H9 (cell line): ENCODE measurements at regions not wholly inside any gene's neighbourhood (a gene's known extent, or its start where the extent isn't known, plus 50 kb on each side); places are given as distances from the start of the nearest gene placed in this dataset.

ENCODE experiments used
- DNase-seq: peaks from one replicate; pipeline ENCODE4 v3.0.0-alpha.2; 2017
- H2AFZ ChIP-seq: one replicate; pipeline ENCODE4 v1.6.1; 2013; ENCODE audit warnings: mild to moderate bottlenecking, low read length, control low read depth, moderate library complexity
- H2AK5ac ChIP-seq: 2 replicates; pipeline ENCODE4 v1.6.1; 2013; ENCODE audit warnings: low read length, control low read depth, mixed read lengths; ENCODE audit not compliant: insufficient read length
- H2BK120ac ChIP-seq: one replicate; pipeline ENCODE4 v1.6.1; 2013; ENCODE audit warnings: low read depth, mild to moderate bottlenecking, low read length, control low read depth, inconsistent platforms; ENCODE audit not compliant: poor library complexity, severe bottlenecking
- H2BK12ac ChIP-seq: 2 replicates; pipeline ENCODE4 v1.6.1; 2013; ENCODE audit warnings: low read length, control low read depth, mixed read lengths, low read depth; ENCODE audit not compliant: insufficient read length
- H2BK15ac ChIP-seq: 2 replicates; pipeline ENCODE4 v1.6.1; 2013; ENCODE audit warnings: low read depth, low read length, control low read depth
- H2BK20ac ChIP-seq: one replicate; pipeline ENCODE4 v1.6.1; 2013; ENCODE audit warnings: low read depth, mild to moderate bottlenecking, low read length, control low read depth, inconsistent platforms; ENCODE audit not compliant: poor library complexity, severe bottlenecking
- H2BK5ac ChIP-seq: 2 replicates; pipeline ENCODE4 v1.6.1; 2013; ENCODE audit warnings: low read length, control low read depth, mixed read lengths; ENCODE audit not compliant: insufficient read length
- H3K14ac ChIP-seq: 2 replicates; pipeline ENCODE4 v1.6.1; 2013; ENCODE audit warnings: low read length, control low read depth; ENCODE audit not compliant: insufficient read depth
- H3K18ac ChIP-seq: 2 replicates; pipeline ENCODE4 v1.6.1; 2013; ENCODE audit warnings: low read depth, mild to moderate bottlenecking, mixed read lengths, low read length, control low read depth; ENCODE audit not compliant: insufficient read length
- H3K23ac ChIP-seq: 2 replicates; pipeline ENCODE4 v1.6.1; 2013; ENCODE audit warnings: low read length, control low read depth, mixed read lengths, low read depth; ENCODE audit not compliant: insufficient read length
- H3K23me2 ChIP-seq: 2 replicates; pipeline ENCODE4 v1.6.1; 2013; ENCODE audit warnings: low read depth, mild to moderate bottlenecking, mixed read lengths, low read length, control low read depth; ENCODE audit not compliant: insufficient read length, poor library complexity, severe bottlenecking
- H3K27ac ChIP-seq: 2 replicates; pipeline ENCODE4 v1.5.1; 2013; ENCODE audit warnings: low read length, control low read depth, mixed read lengths, low read depth; ENCODE audit not compliant: insufficient read length
- H3K27me3 ChIP-seq: 2 replicates; pipeline ENCODE4 v1.6.1; 2013; ENCODE audit warnings: low read length, control low read depth, inconsistent platforms; ENCODE audit not compliant: insufficient read depth
- H3K4ac ChIP-seq: 2 replicates; pipeline ENCODE4 v1.6.1; 2013; ENCODE audit warnings: low read depth, mild to moderate bottlenecking, control low read depth, inconsistent platforms, low read length, moderate library complexity
- H3K4me1 ChIP-seq: 2 replicates; pipeline ENCODE4 v1.6.1; 2013; ENCODE audit warnings: low read length, control low read depth, inconsistent platforms; ENCODE audit not compliant: insufficient read depth
- H3K4me2 ChIP-seq: 2 replicates; pipeline ENCODE4 v1.6.1; 2013; ENCODE audit warnings: low read length, control low read depth, mixed read lengths; ENCODE audit not compliant: insufficient read length, insufficient read depth
- H3K56ac ChIP-seq: 2 replicates; pipeline ENCODE4 v1.6.1; 2013; ENCODE audit warnings: low read depth, mild to moderate bottlenecking, mixed read lengths, low read length, control low read depth; ENCODE audit not compliant: insufficient read length
- H3K79me1 ChIP-seq: 2 replicates; pipeline ENCODE4 v1.6.1; 2013; ENCODE audit warnings: low read depth, mild to moderate bottlenecking, moderate library complexity, low read length, control low read depth, inconsistent platforms; ENCODE audit not compliant: insufficient read depth, poor library complexity, severe bottlenecking
- H3K79me2 ChIP-seq: 2 replicates; pipeline ENCODE4 v1.6.1; 2013; ENCODE audit warnings: low read length, control low read depth, inconsistent platforms; ENCODE audit not compliant: insufficient read depth
- H3K9ac ChIP-seq: 2 replicates; pipeline ENCODE4 v1.6.1; 2013; ENCODE audit warnings: low read length, control low read depth, mixed read lengths; ENCODE audit not compliant: insufficient read length; ENCODE audit errors: extremely low read depth
- H3K9me3 ChIP-seq: one replicate; pipeline ENCODE4 v1.6.1; 2013; ENCODE audit warnings: low read depth, low read length, inconsistent platforms; ENCODE audit not compliant: control insufficient read depth
- H3T11ph ChIP-seq: one replicate; pipeline ENCODE4 v1.6.1; 2013; ENCODE audit warnings: mild to moderate bottlenecking, low read length, control low read depth, inconsistent platforms
- H4K20me1 ChIP-seq: one replicate; pipeline ENCODE4 v1.6.1; 2013; ENCODE audit not compliant: control insufficient read depth, insufficient read length, insufficient read depth
- H4K5ac ChIP-seq: 2 replicates; pipeline ENCODE4 v1.6.1; 2013; ENCODE audit warnings: low read depth, mild to moderate bottlenecking, mixed read lengths, low read length, control low read depth; ENCODE audit not compliant: insufficient read length
- H4K8ac ChIP-seq: replicated peaks from 2 replicates; pipeline ENCODE4 v1.6.1; 2013; ENCODE audit warnings: low read length, control low read depth, mixed read lengths, low read depth; ENCODE audit not compliant: insufficient read length
- H4K91ac ChIP-seq: 2 replicates; pipeline ENCODE4 v1.6.1; 2013; ENCODE audit warnings: low read depth, mild to moderate bottlenecking, moderate library complexity, mixed read lengths, low read length, control low read depth; ENCODE audit not compliant: insufficient read length
- H3K27ac Mint-ChIP-seq, 3 experiments: 2 replicates in 2 of 3; 3 replicates in 1 of 3; pipeline ENCODE4 v1.8.0; 2020 to 2021; ENCODE audit warnings: mixed read lengths in 3 of 3, mild to moderate bottlenecking in 1 of 3, moderate library complexity in 1 of 3
- H3K27me3 Mint-ChIP-seq: 2 replicates; pipeline ENCODE4 v1.8.0; 2021; ENCODE audit warnings: low read depth, mild to moderate bottlenecking, moderate library complexity, mixed read lengths
- H3K36me3 Mint-ChIP-seq, 3 experiments: 2 replicates in 2 of 3; 3 replicates in 1 of 3; pipeline ENCODE4 v1.8.0; 2020 to 2021; ENCODE audit warnings: low read depth in 3 of 3, mixed read lengths in 3 of 3; ENCODE audit not compliant: insufficient read depth in 1 of 3
- H3K4me1 Mint-ChIP-seq, 2 experiments: 2 replicates each; pipeline ENCODE4 v1.8.0; 2020; ENCODE audit warnings: mixed read lengths in 2 of 2
- H3K4me3 Mint-ChIP-seq, 2 experiments: 2 replicates in 1 of 2; 3 replicates in 1 of 2; pipeline ENCODE4 v1.8.0; 2020 to 2021; ENCODE audit warnings: mild to moderate bottlenecking in 2 of 2, mixed read lengths in 2 of 2, moderate library complexity in 1 of 2
- H3K9me3 Mint-ChIP-seq, 2 experiments: 2 replicates in 1 of 2; 3 replicates in 1 of 2; pipeline ENCODE4 v1.8.0; 2020; ENCODE audit warnings: mild to moderate bottlenecking in 2 of 2, mixed read lengths in 2 of 2, moderate library complexity in 1 of 2
- CTCF ChIP-seq: fragments of 200-600 bp; sonication (generic); conservative IDR thresholded peaks from 3 replicates; pipeline ENCODE4 v1.8.0; 2021; ENCODE audit warnings: antibody characterized with exemption, mild to moderate bottlenecking
- WGBS: extraction: QIAGEN DNeasy Blood & Tissue Kit; methylation state at CpG from one replicate; pipeline ENCODE4 v1.1.7; 2013; ENCODE audit warnings: missing lambda C conversion rate, low lambda C conversion rate, mixed read lengths; ENCODE audit not compliant: insufficient read length; ENCODE audit errors: extremely low coverage; 5-methylcytosine and 5-hydroxymethylcytosine counted together

DNA sequence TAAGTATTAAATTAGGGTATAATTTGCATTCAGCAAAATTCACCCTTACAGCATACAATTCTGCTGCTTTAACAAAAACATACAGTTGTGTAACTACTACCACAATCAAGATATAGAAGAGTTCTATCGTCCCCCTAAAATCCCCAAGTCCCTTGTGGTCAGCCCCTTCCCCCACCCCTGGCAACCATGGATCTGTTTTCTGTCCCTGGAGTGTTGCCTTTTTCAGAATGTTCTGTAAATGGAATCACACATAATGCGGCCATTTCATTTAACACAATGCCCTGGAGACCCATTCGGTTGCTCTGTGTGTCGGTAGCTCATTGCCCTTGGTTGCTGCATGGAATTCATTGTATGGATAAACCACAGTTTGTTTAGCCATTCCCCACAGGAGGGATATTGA lies 190.2 kb downstream of the IRX5 start:
- Histone ChIP-seq H3K18ac (no peak overlapping the region), H3K9ac (no peak overlapping the region), H2BK5ac (no peak overlapping the region), H4K91ac (no peak overlapping the region), H2AFZ (no peak overlapping the region), H3K14ac (no peak overlapping the region), H2BK12ac (no peak overlapping the region), H3K27me3 (0 out of 2 replicates have a peak, but pooled peaks cover 3% of the 10 kb centered on the region), H4K5ac (no peak overlapping the region), H4K20me1 (no peaks in the 10 kb centered on the region), H2BK20ac (no peak overlapping the region), H2AK5ac (no peak overlapping the region), H3T11ph (no peak overlapping the region), H3K4ac (no peak overlapping the region), H3K23ac (no peak overlapping the region), H2BK120ac (no peak overlapping the region), H3K4me1 (no peaks in the 10 kb centered on the region), H3K56ac (no peak overlapping the region), H3K9me3 (no peaks in the 10 kb centered on the region), H3K23me2 (no peaks in the 10 kb centered on the region), H3K79me1 (no peaks in the 10 kb centered on the region), H2BK15ac (no peak overlapping the region), H4K8ac (no peak overlapping the region), H3K79me2 (no peaks in the 10 kb centered on the region; the same call in 1 of the 2 replicates), H3K27ac (no peak overlapping the region), H3K4me2 (no peak overlapping the region)
- no CpG with 5 or more reads among the region's 4 CpGs for WGBS
- TF ChIP-seq CTCF, result no peak
- no peak overlapping the region for H3K4me3 Mint-ChIP-seq
- H3K27ac Mint-ChIP-seq, result no peak overlapping the region
- DNase-seq, result no peak
- no peaks in the 10 kb centered on the region for H3K4me1 Mint-ChIP-seq
- H3K27me3 Mint-ChIP-seq, result peaks cover 20% of the 10 kb centered on the region
- no peaks in the 10 kb centered on the region for H3K36me3 Mint-ChIP-seq
- no peaks in the 10 kb centered on the region; a peak in 1 of 5 replicates for H3K9me3 Mint-ChIP-seq
